AG04449 (cell line): ENCODE measurements at regions not wholly inside any gene's neighbourhood (a gene's known extent, or its start where the extent isn't known, plus 50 kb on each side); places are given as distances from the start of the nearest gene placed in this dataset.

Source experiments
- CTCF ChIA-PET: fragments of 350-600 bp; formaldehyde crosslinking; extraction: SDS; loops from one replicate; lab custom pipeline; 2021; ENCODE audit warnings: antibody characterized with exemption; lab: Yijun Ruan, JAX
- POLR2A ChIA-PET: fragments of 400-600, 350-600 bp; formaldehyde crosslinking; extraction: SDS; loops from one replicate; lab custom pipeline; 2020; ENCODE audit warnings: antibody characterized with exemption, inconsistent platforms; lab: Yijun Ruan, JAX
- DNase-seq: peaks from one replicate; pipeline ENCODE4 v3.0.0-alpha.2; 2010; ENCODE audit warnings: low read depth, low spot score
- H3K4me3 ChIP-seq: 2 replicates; pipeline ENCODE4 v1.5.1; 2011; ENCODE audit warnings: low read depth, mild to moderate bottlenecking, control low read depth, low read length
- CTCF ChIP-seq: IDR thresholded peaks from one replicate; pipeline ENCODE4 v1.5.1; 2011; ENCODE audit warnings: mild to moderate bottlenecking, moderate library complexity, low read length, control low read depth, inconsistent platforms; ENCODE audit not compliant: insufficient read depth; ENCODE audit errors: missing control alignments

GRCh38 chrX:122434942-122435341, 749.1 kb upstream of the GRIA3 start:
- no peak for DNase-seq
- POLR2A ChIA-PET: no interaction called here
- CTCF ChIA-PET: no interaction called here
- TF ChIP-seq CTCF: no peak
- H3K4me3 ChIP-seq: no peak overlapping the region

- no peak overlapping the region for H3K4me3 ChIP-seq
- no peak for TF ChIP-seq CTCF
- CTCF ChIA-PET: no interaction called here
- POLR2A ChIA-PET: no interaction called here
- DNase-seq: peak; percentile 12
These were observed 744.2 kb upstream of the GRIA3 start for GRCh38 chrX:122439831-122440230.

- ChIA-PET POLR2A (no interaction called here), CTCF (no interaction called here)
- TF ChIP-seq CTCF: no peak
These were observed 743.2 kb upstream of the GRIA3 start for GRCh38 chrX:122440832-122441231.

GRCh38 chrX:122441451-122441850, 742.6 kb upstream of the GRIA3 start:
- POLR2A ChIA-PET: no interaction called here
- DNase-seq: no peak
- no peak for TF ChIP-seq CTCF
- CTCF ChIA-PET: no interaction called here
- H3K4me3 ChIP-seq: no peak overlapping the region

More at GRCh38 chrX:122440832-122441231, 743.2 kb upstream of the GRIA3 start:
- no peak overlapping the region for H3K4me3 ChIP-seq
- DNase-seq: no peak

- no peak for DNase-seq
- H3K4me3 ChIP-seq: no peak overlapping the region
- ChIA-PET CTCF (no interaction called here), POLR2A (no interaction called here)
- no peak for TF ChIP-seq CTCF
These were observed 738.6 kb upstream of the GRIA3 start for GRCh38 chrX:122445466-122445865.

GRCh38 chrX:122464341-122464740, 719.7 kb upstream of the GRIA3 start:
- POLR2A ChIA-PET: no interaction called here
- CTCF ChIA-PET: no interaction called here
- TF ChIP-seq CTCF: no peak
- DNase-seq: no peak
- H3K4me3 ChIP-seq: no peak overlapping the region
